A549 (cell line): ENCODE measurements at regions not wholly inside any gene's neighbourhood (a gene's known extent, or its start where the extent isn't known, plus 50 kb on each side); places are given as distances from the start of the nearest gene placed in this dataset.

Experiments used
- ATAC-seq, 2 experiments: fragments of 200-7000 bp in 1 of 2; fragments of >200 bp in 1 of 2; cut with Nextera tagmentation in 1 of 2; cut with Tn5 transposase in 1 of 2; 3 replicates each; pipeline versions ENCODE4 v1.8.0 to v1.9.1; 2018 to 2020; ENCODE audit warnings: mild to moderate bottlenecking in 1 of 2, moderate library complexity in 1 of 2
- CTCF ChIA-PET: fragments of 300-600 bp; sonication (Branson Sonifier 250); formaldehyde crosslinking; extraction: SDS; loops from one replicate; lab custom pipeline; 2021; ENCODE audit warnings: antibody characterized with exemption, inconsistent platforms; lab: Yijun Ruan, JAX
- POLR2A ChIA-PET: fragments of 350-600 bp; formaldehyde crosslinking; extraction: SDS; loops from one replicate; lab custom pipeline; 2021; ENCODE audit warnings: antibody characterized with exemption, inconsistent platforms; lab: Yijun Ruan, JAX
- DNase-seq, 2 experiments: peaks; one replicate each; pipeline versions ENCODE4 v3.0.0 to v3.0.0-alpha.2; 2011 to 2016; ENCODE audit warnings: low read depth in 1 of 2, low spot score in 1 of 2
- FAIRE-seq: peaks from 2 replicates; lab custom pipeline; 2011; peaks lifted over from hg19 to GRCh38; lab: Jason Lieb, UNC
- H3K27ac ChIP-seq, 2 experiments: fragments of >200 bp; sonication (Bioruptor Twin); formaldehyde crosslinking; 3 replicates each; pipeline ENCODE4 v1.5.1; 2016 to 2017
- H3K4me1 ChIP-seq: fragments of >200 bp; sonication (Bioruptor Twin); formaldehyde crosslinking; 3 replicates; pipeline ENCODE4 v1.6.1; 2016
- H3K4me2 ChIP-seq: fragments of >200 bp; sonication (Bioruptor Twin); formaldehyde crosslinking; 3 replicates; pipeline ENCODE4 v1.6.1; 2016
- H3K4me3 ChIP-seq: fragments of >200 bp; sonication (Bioruptor Twin); formaldehyde crosslinking; 3 replicates; pipeline ENCODE4 v1.5.1; 2016
- H3K9me3 ChIP-seq: fragments of >200 bp; sonication (Bioruptor Twin); formaldehyde crosslinking; 3 replicates; pipeline ENCODE4 v1.6.1; 2016
- BHLHE40 ChIP-seq: IDR thresholded peaks from 2 replicates; pipeline ENCODE4 v1.6.1; 2012; ENCODE audit warnings: low read depth, low read length, inconsistent platforms
- CBX2 ChIP-seq: fragments of 200-600 bp; sonication (generic); IDR thresholded peaks from 2 replicates; pipeline ENCODE4 v1.6.1; 2016; ENCODE audit warnings: low read depth, mild to moderate bottlenecking, borderline replicate concordance
- CHD4 ChIP-seq: fragments of 200-600 bp; sonication (generic); IDR thresholded peaks from 2 replicates; pipeline ENCODE4 v1.6.1; 2016; ENCODE audit warnings: antibody characterized with exemption, mild to moderate bottlenecking, borderline replicate concordance
- CTCF ChIP-seq: fragments of >200 bp; sonication (Bioruptor Twin); formaldehyde crosslinking; IDR thresholded peaks from 3 replicates; pipeline ENCODE4 v1.5.1; 2016
- EHF ChIP-seq: fragments of 250-450 bp; sonication (Bioruptor Pico); IDR thresholded peaks from 2 replicates; pipeline ENCODE4 v1.5.0; 2020; ENCODE audit warnings: mild to moderate bottlenecking
- EHMT2 ChIP-seq: fragments of 200-600 bp; sonication (generic); IDR thresholded peaks from 2 replicates; pipeline ENCODE4 v1.6.1; 2016; ENCODE audit warnings: antibody characterized with exemption, low read depth, mild to moderate bottlenecking, moderate library complexity
- ELK1 ChIP-seq: fragments of 150-350 bp; IDR thresholded peaks from 2 replicates; pipeline ENCODE4 v1.6.1; 2014; ENCODE audit warnings: low read depth, mild to moderate bottlenecking, low read length
- EP300 ChIP-seq, 2 experiments: fragments of >200 bp; sonication (Bioruptor Twin); formaldehyde crosslinking; IDR thresholded peaks; 2 replicates in 1 of 2; 3 replicates in 1 of 2; pipeline ENCODE4 v1.6.1; 2016 to 2017
- FOSB ChIP-seq: fragments of 250-450 bp; sonication (Bioruptor Pico); IDR thresholded peaks from 2 replicates; pipeline ENCODE4 v1.5.0; 2020; ENCODE audit warnings: mild to moderate bottlenecking, moderate library complexity
- GATA3 ChIP-seq: IDR thresholded peaks from 2 replicates; pipeline ENCODE4 v1.6.1; 2012; ENCODE audit warnings: borderline replicate concordance
- HDAC2 ChIP-seq: fragments of 200-600 bp; sonication (generic); IDR thresholded peaks from 2 replicates; pipeline ENCODE4 v1.6.1; 2016
- HOXB5 ChIP-seq: fragments of 250-450 bp; sonication (Bioruptor Pico); IDR thresholded peaks from 2 replicates; pipeline ENCODE4 v1.5.0; 2020; ENCODE audit warnings: mild to moderate bottlenecking, moderate library complexity
- JUN ChIP-seq, 2 experiments: fragments of >200 bp; sonication (Bioruptor Twin); formaldehyde crosslinking; IDR thresholded peaks; 2 replicates in 1 of 2; 3 replicates in 1 of 2; pipeline ENCODE4 v1.6.1; 2016 to 2017
- JUNB ChIP-seq: fragments of >200 bp; sonication (Bioruptor Twin); formaldehyde crosslinking; IDR thresholded peaks from 2 replicates; pipeline ENCODE4 v1.6.1; 2016
- KDM1A ChIP-seq: fragments of 200-600 bp; sonication (generic); IDR thresholded peaks from 2 replicates; pipeline ENCODE4 v1.6.1; 2016; ENCODE audit warnings: low read depth, mild to moderate bottlenecking
- KDM5A ChIP-seq: fragments of 200-600 bp; sonication (generic); IDR thresholded peaks from 2 replicates; pipeline ENCODE4 v1.6.1; 2016; ENCODE audit warnings: antibody characterized with exemption, mild to moderate bottlenecking
- MYC ChIP-seq: IDR thresholded peaks from 2 replicates; pipeline ENCODE4 v1.6.1; 2012; ENCODE audit warnings: mild to moderate bottlenecking, inconsistent platforms, low read length, improper control_type of control experiment, borderline replicate concordance
- NR3C1 ChIP-seq: fragments of >200 bp; sonication (Bioruptor Twin); formaldehyde crosslinking; IDR thresholded peaks from 3 replicates; pipeline ENCODE4 v1.6.1; 2017
- PHF8 ChIP-seq: fragments of 200-600 bp; sonication (generic); IDR thresholded peaks from 2 replicates; pipeline ENCODE4 v1.6.1; 2016; ENCODE audit warnings: low read depth, mild to moderate bottlenecking, antibody characterized with exemption, moderate library complexity, borderline replicate concordance
- RCOR1 ChIP-seq: fragments of 150-350 bp; IDR thresholded peaks from 2 replicates; pipeline ENCODE4 v1.6.1; 2014; ENCODE audit warnings: antibody characterized with exemption, low read length, low read depth
- REST ChIP-seq: fragments of 200-600 bp; sonication (generic); IDR thresholded peaks from 2 replicates; pipeline ENCODE4 v1.6.1; 2016; ENCODE audit warnings: antibody characterized with exemption, mild to moderate bottlenecking, moderate library complexity
- TP53 ChIP-seq: fragments of 250-450 bp; sonication (Bioruptor Pico); IDR thresholded peaks from 2 replicates; pipeline ENCODE4 v1.5.0; 2021; ENCODE audit warnings: mild to moderate bottlenecking, moderate library complexity
- USF2 ChIP-seq: fragments of 450-650 bp; IDR thresholded peaks from 2 replicates; pipeline ENCODE4 v1.6.1; 2014; ENCODE audit warnings: antibody characterized with exemption
- ZC3H11A ChIP-seq: fragments of 450-650 bp; IDR thresholded peaks from 2 replicates; pipeline ENCODE4 v1.6.1; 2014; ENCODE audit warnings: antibody characterized with exemption, mild to moderate bottlenecking
- ZFP36 ChIP-seq: fragments of 450-650 bp; IDR thresholded peaks from 2 replicates; pipeline ENCODE4 v1.6.1; 2014; ENCODE audit warnings: borderline replicate concordance; ENCODE audit not compliant: partially characterized antibody
- ZNF302 ChIP-seq: fragments of 250-450 bp; sonication (Bioruptor Pico); IDR thresholded peaks from 2 replicates; pipeline ENCODE4 v1.9.0; 2021; ENCODE audit warnings: inconsistent platforms, mild to moderate bottlenecking, moderate library complexity
- ZSCAN20 ChIP-seq: fragments of 250-450 bp; sonication (Bioruptor Pico); IDR thresholded peaks from 2 replicates; pipeline ENCODE4 v1.8.0; 2022; ENCODE audit warnings: mild to moderate bottlenecking, moderate library complexity
- WGBS: methylation state at CpG from one replicate; pipeline ENCODE4 v1.1.6; 2017; ENCODE audit errors: missing lambda C conversion rate; 5-methylcytosine and 5-hydroxymethylcytosine counted together
- TF ChIP-seq, protein P1 (sequence below): fragments of 250-450 bp; sonication (Bioruptor Pico); IDR thresholded peaks from 2 replicates; pipeline ENCODE4 v1.5.0; 2021; ENCODE audit warnings: mild to moderate bottlenecking, moderate library complexity, borderline replicate concordance

GRCh38 chr10:27451054-27451453 is 53.0 kb upstream of the RAB18 start:
- Histone ChIP-seq H3K4me2 (no peak overlapping the region), H3K9me3 (no peaks in the 10 kb centered on the region), H3K27ac (no peak overlapping the region), H3K4me1 (no peaks in the 10 kb centered on the region), H3K4me3 (no peak overlapping the region)
- ChIA-PET POLR2A (no interaction called here), CTCF (no interaction called here)
- no peak for TF ChIP-seq FOSB (CRISPR knock-in tag)
- TF ChIP-seq, protein P1, sequence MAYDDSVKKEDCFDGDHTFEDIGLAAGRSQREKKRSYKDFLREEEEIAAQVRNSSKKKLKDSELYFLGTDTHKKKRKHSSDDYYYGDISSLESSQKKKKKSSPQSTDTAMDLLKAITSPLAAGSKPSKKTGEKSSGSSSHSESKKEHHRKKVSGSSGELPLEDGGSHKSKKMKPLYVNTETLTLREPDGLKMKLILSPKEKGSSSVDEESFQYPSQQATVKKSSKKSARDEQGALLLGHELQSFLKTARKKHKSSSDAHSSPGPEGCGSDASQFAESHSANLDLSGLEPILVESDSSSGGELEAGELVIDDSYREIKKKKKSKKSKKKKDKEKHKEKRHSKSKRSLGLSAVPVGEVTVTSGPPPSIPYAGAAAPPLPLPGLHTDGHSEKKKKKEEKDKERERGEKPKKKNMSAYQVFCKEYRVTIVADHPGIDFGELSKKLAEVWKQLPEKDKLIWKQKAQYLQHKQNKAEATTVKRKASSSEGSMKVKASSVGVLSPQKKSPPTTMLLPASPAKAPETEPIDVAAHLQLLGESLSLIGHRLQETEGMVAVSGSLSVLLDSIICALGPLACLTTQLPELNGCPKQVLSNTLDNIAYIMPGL (CRISPR knock-in tag): no peak
- no peak for TF ChIP-seq EP300 (IDR thresholded peaks at IDR 0.05)
- no peak for TF ChIP-seq PHF8
- TF ChIP-seq JUNB: no peak
- no peak for TF ChIP-seq JUN (IDR thresholded peaks at IDR 0.05)
- TF ChIP-seq ELK1: no peak
- TF ChIP-seq HOXB5 (CRISPR knock-in tag): no peak
- TF ChIP-seq CTCF: no peak
- TF ChIP-seq HDAC2: no peak
- no peak for TF ChIP-seq TP53 (CRISPR knock-in tag)
- no peak for TF ChIP-seq EHF
- WGBS: 48% methylated on average over 6 of the region's 6 CpGs
- DNase-seq (no peak), ATAC-seq (no peak), FAIRE-seq (no peak)

DNA sequence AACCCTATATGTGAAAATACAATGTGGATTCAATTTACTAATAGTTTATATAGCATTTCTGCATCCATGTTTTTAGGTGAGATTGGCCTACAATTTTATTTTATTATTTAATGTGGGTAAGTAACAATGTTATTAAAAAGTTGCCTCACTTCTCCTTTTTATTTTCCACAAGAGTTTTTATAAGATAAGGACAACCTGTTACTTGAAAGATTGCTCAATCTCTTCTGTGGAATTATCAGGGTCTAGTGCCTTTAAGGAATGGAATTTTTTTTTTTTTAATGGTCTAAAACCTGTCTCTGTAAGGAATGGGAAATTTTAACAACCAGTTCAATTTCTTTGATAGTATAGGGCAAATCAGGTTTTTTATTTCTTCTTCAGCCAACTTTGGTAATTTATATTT is 53.9 kb upstream of the RAB18 start:
- no peak for DNase-seq
- H3K4me1 ChIP-seq: no peaks in the 10 kb centered on the region
- FAIRE-seq: no peak
- TF ChIP-seq KDM1A: no peak
- TF ChIP-seq HOXB5 (CRISPR knock-in tag): no peak
- TF ChIP-seq USF2: no peak
- TF ChIP-seq EHMT2: no peak
- TF ChIP-seq HDAC2: no peak
- no peak for TF ChIP-seq REST
- TF ChIP-seq CHD4: no peak
- TF ChIP-seq ZSCAN20 (CRISPR knock-in tag): no peak
- TF ChIP-seq BHLHE40: no peak
- TF ChIP-seq ZC3H11A: no peak
- TF ChIP-seq GATA3: no peak
- TF ChIP-seq FOSB (CRISPR knock-in tag): no peak
- TF ChIP-seq ZFP36: no peak
- no peak for TF ChIP-seq NR3C1
- TF ChIP-seq CBX2: no peak
- TF ChIP-seq JUNB: no peak
- TF ChIP-seq MYC: no peak
- no peak for TF ChIP-seq RCOR1
- TF ChIP-seq KDM5A: no peak
- no peak for TF ChIP-seq ZNF302
- no peak overlapping the region for H3K27ac ChIP-seq
- ATAC-seq: no peak
- ChIA-PET CTCF (interaction anchor here (1.0 kb wide), 1 partner anchor 791 kb away, joined by 3 read pairs; no protein-coding TSS in a partner anchor), POLR2A (no interaction called here)
- no peaks in the 10 kb centered on the region for H3K9me3 ChIP-seq
- H3K4me2 ChIP-seq: no peak overlapping the region
- no peak overlapping the region for H3K4me3 ChIP-seq
